ENCODE measurements at regions not wholly inside any gene's neighbourhood (a gene's known extent, or its start where the extent isn't known, plus 50 kb on each side); places are given as distances from the start of the nearest gene placed in this dataset.

- Mint-ChIP-seq H3K36me3 (ENCODE audit: low read depth) (no peaks in the 10 kb centered on the region), H3K27me3 (ENCODE audit: low read depth) (no peaks in the 10 kb centered on the region), H3K9me3 (peaks cover 3% of the 10 kb centered on the region), H3K4me1 (no peaks in the 10 kb centered on the region), H3K4me3 (no peak overlapping the region), H3K27ac (ENCODE audit: unreplicated experiment) (no peak overlapping the region)
- no peak for TF ChIP-seq CTCF (conservative IDR thresholded peaks at IDR 0.05)
- DNase-seq (ENCODE audit: low read depth, low spot score): no peak
Observed at GRCh38 chr7:12102527-12102926, 108.6 kb upstream of the TMEM106B start.

GRCh38 chr7:12103948-12104347 is 107.1 kb upstream of the TMEM106B start:
- no peak for DNase-seq (ENCODE audit: low read depth, low spot score)
- TF ChIP-seq CTCF (conservative IDR thresholded peaks at IDR 0.05): no peak
- H3K27ac Mint-ChIP-seq (ENCODE audit: unreplicated experiment): no peak overlapping the region
- no peak overlapping the region for H3K4me3 Mint-ChIP-seq
- H3K4me1 Mint-ChIP-seq: no peaks in the 10 kb centered on the region
- H3K9me3 Mint-ChIP-seq: peaks cover 3% of the 10 kb centered on the region
- no peaks in the 10 kb centered on the region for H3K27me3 Mint-ChIP-seq (ENCODE audit: low read depth)
- no peaks in the 10 kb centered on the region for H3K36me3 Mint-ChIP-seq (ENCODE audit: low read depth)

- Mint-ChIP-seq H3K27me3 (ENCODE audit: low read depth) (no peaks in the 10 kb centered on the region), H3K36me3 (ENCODE audit: low read depth) (no peaks in the 10 kb centered on the region), H3K4me1 (no peaks in the 10 kb centered on the region), H3K4me3 (no peak overlapping the region), H3K27ac (ENCODE audit: unreplicated experiment) (no peak overlapping the region), H3K9me3 (no peaks in the 10 kb centered on the region)
- TF ChIP-seq CTCF (conservative IDR thresholded peaks at IDR 0.05): no peak
- DNase-seq (ENCODE audit: low read depth, low spot score): no peak
Observed at GRCh38 chr7:12107381-12107780, 103.7 kb upstream of the TMEM106B start.

GRCh38 chr7:12107841-12108254 is 103.2 kb upstream of the TMEM106B start:
- no peak for DNase-seq (ENCODE audit: low read depth, low spot score)
- Mint-ChIP-seq H3K36me3 (ENCODE audit: low read depth) (no peaks in the 10 kb centered on the region), H3K4me3 (no peak overlapping the region), H3K9me3 (no peaks in the 10 kb centered on the region), H3K27me3 (ENCODE audit: low read depth) (no peaks in the 10 kb centered on the region), H3K27ac (ENCODE audit: unreplicated experiment) (no peak overlapping the region), H3K4me1 (no peaks in the 10 kb centered on the region)
- no peak for TF ChIP-seq CTCF (conservative IDR thresholded peaks at IDR 0.05)

- Mint-ChIP-seq H3K4me3 (no peak overlapping the region), H3K27ac (ENCODE audit: unreplicated experiment) (no peak overlapping the region), H3K27me3 (ENCODE audit: low read depth) (no peaks in the 10 kb centered on the region), H3K4me1 (no peaks in the 10 kb centered on the region), H3K9me3 (no peaks in the 10 kb centered on the region), H3K36me3 (ENCODE audit: low read depth) (no peaks in the 10 kb centered on the region)
- TF ChIP-seq CTCF (conservative IDR thresholded peaks at IDR 0.05): no peak
- no peak for DNase-seq (ENCODE audit: low read depth, low spot score)
Observed at GRCh38 chr7:12110425-12110824, 100.7 kb upstream of the TMEM106B start.

Measured in neural crest cell (in vitro differentiated cells).